HG03565 (cell line): ENCODE measurements at regions not wholly inside any gene's neighbourhood (a gene's known extent, or its start where the extent isn't known, plus 50 kb on each side); places are given as distances from the start of the nearest gene placed in this dataset.
A peak's percentile ranks its signal among the peaks of the same experiment; 100 is the strongest.

Experiments
- ATAC-seq: cut with Tn5 transposase; IDR thresholded peaks from one replicate; pipeline ENCODE4 v1.9.1; 2021; ENCODE audit warnings: mild to moderate bottlenecking, moderate library complexity; ENCODE audit not compliant: unreplicated experiment

- ATAC-seq, result no peak
These were observed 172.4 kb upstream of the GULP1 start for GRCh38 chr2:188119112-188119838.

- no peak for ATAC-seq
These were observed 168.7 kb upstream of the GULP1 start for GRCh38 chr2:188122985-188123384.

DNA sequence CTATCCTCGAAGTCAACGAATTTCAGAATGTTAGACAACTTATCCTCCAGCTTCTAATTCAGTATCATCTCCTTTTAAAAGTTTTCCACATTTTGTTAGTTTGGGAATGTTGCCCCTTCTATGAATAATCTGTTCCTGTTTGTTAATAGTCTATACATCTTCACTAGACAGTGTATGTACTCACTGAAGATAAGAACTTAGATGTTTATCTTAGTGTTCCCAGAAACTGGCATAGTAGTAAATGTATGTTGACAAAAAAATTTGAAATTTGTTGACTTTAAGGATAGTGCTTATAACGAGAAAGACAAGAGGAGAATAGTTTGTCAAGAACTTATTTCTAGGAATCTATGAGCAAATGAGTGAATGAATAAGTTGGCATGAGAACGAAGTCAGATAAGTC lies 162.0 kb upstream of the GULP1 start:
- no peak for ATAC-seq

DNA sequence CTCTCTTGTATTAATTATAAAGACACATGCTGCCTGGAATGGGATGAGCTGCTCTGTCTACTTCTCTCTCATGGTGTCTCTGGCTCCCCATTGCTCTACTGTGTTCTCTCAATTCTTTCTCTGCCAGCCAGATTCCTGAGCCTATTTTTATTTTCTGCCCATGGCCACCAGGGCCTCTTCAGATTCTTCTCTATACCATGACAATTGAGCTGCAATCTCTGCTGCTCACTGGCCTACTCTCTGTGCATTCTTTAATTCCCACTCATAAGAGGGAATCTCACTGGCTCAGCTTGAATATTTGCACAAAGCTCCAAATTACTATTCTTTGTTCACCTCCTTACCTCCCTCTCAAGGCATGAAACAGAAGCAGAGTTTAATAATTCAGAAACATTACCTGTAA lies 161.4 kb upstream of the GULP1 start:
- ATAC-seq, result no peak

GRCh38 chr2:188131281-188131680 lies 160.4 kb upstream of the GULP1 start:
- ATAC-seq, result no peak

- no peak for ATAC-seq
These were observed 159.3 kb upstream of the GULP1 start for GRCh38 chr2:188132385-188132784.

DNA sequence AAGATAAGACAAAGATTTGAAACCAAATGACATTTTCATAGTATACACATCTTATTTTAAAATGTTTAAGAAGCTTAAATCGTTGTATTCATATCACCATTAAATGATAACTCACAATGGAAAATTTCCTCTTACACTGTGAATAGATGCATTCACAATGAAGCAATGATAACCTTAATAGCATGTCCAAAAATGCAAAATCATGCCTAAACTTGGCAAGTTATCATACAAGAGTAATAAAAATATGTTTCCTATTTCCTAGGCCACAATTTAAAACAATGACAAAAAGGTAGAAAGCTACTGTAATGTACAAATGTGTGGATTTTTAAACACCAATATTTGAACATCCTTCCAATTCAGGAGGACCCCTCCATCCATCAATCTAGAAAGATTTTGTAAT lies 157.4 kb upstream of the GULP1 start:
- no peak for ATAC-seq

DNA sequence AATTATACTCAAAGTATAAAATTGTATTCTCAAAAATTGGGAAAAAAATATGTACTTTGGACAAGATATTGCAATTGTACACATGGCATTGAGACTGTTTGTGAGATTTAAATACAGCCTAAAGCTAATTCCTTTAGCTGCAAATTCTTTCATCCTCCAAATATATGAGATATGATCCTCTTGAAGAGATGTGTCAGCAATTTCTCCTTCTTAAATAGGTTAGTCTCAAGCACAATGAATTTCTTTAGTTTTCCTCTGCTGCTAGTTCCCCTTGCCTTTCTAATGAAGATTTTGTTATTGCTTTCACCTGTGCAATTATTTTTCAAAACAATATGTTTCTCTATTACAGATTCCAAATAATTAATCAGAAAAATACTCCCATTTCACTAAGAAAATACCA lies 153.4 kb upstream of the GULP1 start:
- ATAC-seq, result no peak

DNA sequence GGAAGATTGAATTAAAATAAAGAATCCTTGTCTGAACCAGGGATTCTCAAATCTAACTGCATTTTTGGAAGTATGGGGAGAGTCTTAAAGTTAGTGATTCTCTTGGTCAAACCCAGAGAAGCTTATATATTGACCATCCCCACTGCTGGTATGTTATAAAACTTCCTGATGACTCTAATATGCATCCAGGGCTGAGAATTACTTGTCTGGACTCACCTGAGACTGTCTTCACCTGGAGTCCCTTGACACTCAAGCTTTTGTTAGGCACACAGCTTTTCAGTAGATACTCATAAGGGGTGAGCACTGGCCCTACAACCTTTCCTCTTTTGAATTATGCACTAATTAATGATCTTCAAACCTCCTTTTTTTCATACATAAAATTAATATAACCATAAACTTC lies 149.6 kb upstream of the GULP1 start:
- ATAC-seq, result no peak

DNA sequence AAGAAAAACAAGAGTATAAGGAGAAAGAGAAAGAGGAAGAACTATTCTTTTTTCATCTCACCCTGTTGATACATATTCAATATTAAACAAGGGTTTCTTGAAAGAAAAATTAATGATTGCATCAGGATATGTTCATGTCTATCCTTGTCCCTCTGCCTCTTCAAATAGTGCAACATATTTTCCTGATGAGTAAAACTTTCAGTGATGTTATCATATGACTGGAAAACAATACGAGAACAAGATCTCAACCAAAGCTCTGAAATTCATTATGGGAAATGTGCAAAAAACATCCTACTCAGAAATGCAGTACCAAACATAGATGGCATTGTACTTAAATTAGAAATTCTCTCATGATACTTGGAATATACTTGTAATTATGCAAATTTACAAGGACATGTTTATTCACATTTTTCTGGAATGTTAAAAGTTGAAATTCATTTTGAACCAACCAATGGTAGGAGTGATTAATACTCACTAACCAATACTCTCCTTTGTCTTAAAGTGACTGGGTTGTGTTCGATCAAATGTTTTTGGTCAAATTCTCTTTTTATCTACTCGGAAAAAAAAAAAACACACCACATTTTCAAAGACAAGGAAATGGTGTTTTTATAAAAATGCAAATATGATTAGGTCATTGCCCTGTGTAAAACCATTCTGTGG lies 148.9 kb upstream of the GULP1 start:
- no peak for ATAC-seq

DNA sequence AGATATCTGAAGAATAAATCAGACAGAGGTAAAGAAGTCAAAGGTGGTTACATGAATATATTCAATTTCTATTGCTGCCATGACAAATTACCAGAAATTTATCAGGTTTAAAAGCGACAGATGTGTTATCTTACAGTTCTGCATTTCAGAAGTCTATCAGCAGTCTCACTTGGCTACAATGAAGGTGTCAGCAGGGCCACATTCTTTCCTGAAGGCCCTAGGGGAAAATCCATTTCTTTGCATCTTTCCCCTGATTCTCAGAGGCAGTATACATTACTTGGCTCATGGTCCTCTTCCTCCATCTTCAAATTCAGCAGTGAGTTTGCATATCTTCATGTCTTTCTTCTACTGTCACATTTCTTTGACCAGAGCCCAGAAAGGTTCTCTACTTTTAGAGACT lies 145.8 kb upstream of the GULP1 start:
- no peak for ATAC-seq

GRCh38 chr2:188146888-188147287 lies 144.8 kb upstream of the GULP1 start:
- peak; percentile 41 for ATAC-seq

- ATAC-seq, result no peak
These were observed 140.0 kb upstream of the GULP1 start for GRCh38 chr2:188151670-188152069.

GRCh38 chr2:188158337-188159100 lies 133.2 kb upstream of the GULP1 start:
- ATAC-seq, result no peak

DNA sequence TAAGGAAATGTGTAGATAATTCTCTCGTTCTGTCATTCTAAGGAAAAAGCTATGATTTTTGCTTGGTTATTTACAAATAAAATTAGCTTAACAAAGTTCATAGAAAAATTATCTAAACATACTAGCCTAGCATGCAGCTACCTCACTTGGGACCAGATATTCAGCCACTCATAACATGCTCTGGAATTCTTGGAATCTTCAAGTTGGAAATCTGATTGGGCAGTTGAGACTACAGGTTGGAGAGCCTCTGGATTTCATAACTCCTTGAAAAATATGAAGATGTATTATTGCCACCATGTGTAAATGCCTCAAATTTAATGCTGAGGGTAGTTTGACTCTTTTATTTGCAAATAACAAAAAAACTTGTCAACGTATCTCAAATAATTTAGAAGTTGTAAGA lies 132.2 kb upstream of the GULP1 start:
- no peak for ATAC-seq

DNA sequence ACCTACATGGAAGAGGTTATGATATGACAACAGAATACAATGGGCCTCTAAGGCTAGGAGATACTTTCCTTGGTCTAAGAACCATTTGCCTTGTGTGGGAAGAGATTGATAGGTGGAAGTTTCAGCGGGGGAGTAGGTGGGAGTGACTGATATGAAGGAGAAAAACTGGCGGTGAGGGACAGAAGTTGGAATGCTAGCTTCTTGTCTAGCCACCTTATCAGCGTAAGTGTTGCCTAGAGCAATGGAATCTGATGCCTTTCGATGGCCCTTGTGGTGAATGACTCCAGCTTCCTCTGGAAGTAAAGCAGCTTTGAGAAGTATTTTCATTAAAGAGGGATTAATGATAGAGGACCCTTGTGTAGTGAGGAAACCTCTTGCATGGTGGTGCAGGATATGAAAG lies 121.3 kb upstream of the GULP1 start:
- no peak for ATAC-seq

GRCh38 chr2:188176620-188177019 lies 115.1 kb upstream of the GULP1 start:
- ATAC-seq, result no peak

DNA sequence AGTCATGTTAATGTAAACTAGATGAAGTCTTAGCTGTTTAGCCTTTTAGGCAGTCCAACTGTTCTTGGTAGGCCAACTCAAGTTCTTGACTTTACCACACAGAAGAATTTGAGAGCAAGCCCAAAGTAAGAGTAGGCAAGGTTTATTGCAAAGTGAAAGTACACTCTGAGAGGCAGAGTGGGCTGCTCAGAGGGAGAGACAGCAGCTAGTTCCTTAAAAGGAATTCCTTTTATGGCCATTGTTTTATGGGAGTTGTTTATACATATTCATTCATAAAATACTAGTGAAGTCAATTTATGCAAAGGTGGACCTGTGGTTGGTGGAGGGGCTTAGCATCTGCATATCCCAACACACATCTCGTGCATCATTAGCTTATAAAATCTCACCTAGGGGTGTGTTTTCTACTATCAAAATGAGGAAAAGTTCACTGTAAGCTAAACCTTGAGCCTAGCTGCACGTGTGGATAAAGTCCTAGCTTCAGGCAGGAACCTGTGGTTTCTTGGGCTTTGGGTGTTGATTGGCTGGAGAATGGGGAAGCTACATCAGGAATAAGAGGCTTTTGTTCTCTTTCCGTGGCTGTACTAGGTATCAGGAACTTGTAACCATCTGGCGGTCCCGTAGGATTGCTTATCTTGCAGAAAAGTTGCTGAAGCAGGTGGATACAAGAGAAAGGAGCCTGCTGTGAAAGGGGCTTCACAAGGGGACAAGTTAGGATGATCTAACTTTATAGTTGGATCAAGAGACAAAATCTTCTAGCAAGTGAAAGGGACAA lies 110.4 kb upstream of the GULP1 start:
- ATAC-seq, result no peak

- no peak for ATAC-seq
These were observed 109.8 kb upstream of the GULP1 start for GRCh38 chr2:188181884-188182283.

DNA sequence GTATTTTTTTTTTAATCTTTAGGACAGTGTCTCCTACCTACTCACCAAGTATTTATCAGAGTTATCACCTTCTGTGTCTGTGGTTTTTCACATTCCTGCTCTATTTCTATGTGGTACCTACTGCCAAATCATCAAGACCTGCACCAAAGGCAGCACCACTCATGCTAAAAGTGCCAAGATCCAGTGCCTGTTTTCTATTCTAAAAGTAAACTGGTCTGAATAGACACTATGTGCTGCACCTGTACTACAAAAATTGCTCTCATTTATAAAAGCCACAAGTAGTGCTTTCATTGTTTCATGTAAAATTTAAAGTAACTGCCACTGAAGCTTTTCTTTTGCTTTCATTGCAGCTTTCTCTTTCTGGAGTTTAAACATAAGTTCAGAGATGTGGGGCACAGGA lies 103.9 kb upstream of the GULP1 start:
- ATAC-seq, result no peak

- ATAC-seq, result no peak
These were observed 102.3 kb upstream of the GULP1 start for GRCh38 chr2:188189356-188189755.
